NCI-H2196 (cell line): ENCODE measurements at regions not wholly inside any gene's neighbourhood (a gene's known extent, or its start where the extent isn't known, plus 50 kb on each side); places are given as distances from the start of the nearest gene placed in this dataset.
"Not testable (repeated sequence)": the region's sequence is repeated elsewhere in the genome, so short reads cannot be mapped to it uniquely, and the experiment has no call there.

Experiments used
- DNase-seq: peaks from one replicate; lab custom pipeline; 2025; ENCODE audit not compliant: unreplicated experiment; lab: John Stamatoyannopoulos, UW

DNA sequence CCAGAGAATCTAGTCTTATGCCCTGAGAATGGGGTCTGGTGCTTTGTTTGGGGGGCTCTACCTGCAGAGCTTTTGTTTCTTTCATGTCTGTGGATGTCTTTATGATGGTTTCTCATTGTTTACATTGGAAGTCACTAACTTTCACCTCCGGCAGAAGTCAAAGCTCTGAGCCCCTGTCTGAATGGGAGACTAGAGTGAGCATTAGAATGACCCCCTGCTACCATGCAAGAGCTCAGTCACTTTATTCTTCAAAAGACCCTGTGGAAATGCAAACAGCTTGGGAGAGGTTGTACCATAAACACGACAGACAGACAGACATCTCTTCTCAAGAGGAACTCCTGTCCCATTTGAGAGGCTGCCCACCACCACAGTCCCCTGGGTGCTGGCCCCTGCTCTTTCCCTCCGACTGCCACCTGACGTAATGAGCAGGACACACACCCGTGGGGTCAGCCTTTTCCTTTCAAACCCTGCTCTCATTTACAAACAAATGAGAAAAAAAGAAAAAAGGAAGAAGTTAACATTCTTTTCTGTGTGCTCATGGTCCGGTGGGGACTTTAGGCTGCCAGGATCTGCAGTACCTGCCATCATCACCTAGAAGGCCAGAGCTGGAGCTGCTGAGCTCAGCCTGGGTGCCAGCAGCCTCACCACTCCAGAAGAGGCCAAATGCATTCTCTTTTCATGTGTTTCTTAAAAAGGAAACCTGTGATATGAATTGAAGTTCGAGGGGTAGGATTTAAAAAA lies 91.6 kb downstream of the FZD1 start:
- no peak for DNase-seq

- no peak for DNase-seq
Measured at GRCh38 chr7:91356915-91357314, 92.7 kb downstream of the FZD1 start.

DNA sequence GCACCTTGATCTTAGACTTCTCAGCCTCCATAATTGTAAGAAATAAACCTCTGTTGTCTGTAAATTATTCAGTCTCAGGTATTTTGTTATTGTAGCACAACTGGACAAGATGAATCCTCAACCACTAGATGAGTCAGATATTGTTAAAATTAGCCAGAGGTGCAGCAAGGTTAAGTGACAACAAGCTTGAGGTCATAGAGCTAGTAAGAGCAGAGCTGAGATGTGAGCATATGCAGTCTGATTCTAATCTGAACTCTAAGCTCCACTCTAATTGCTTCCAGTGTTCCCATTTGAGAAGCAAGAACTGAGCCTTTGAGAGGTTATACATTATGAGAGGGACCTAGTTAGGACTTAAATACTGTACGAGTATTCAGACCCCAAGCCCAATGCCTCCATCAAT lies 93.1 kb downstream of the FZD1 start:
- DNase-seq, result no peak

DNA sequence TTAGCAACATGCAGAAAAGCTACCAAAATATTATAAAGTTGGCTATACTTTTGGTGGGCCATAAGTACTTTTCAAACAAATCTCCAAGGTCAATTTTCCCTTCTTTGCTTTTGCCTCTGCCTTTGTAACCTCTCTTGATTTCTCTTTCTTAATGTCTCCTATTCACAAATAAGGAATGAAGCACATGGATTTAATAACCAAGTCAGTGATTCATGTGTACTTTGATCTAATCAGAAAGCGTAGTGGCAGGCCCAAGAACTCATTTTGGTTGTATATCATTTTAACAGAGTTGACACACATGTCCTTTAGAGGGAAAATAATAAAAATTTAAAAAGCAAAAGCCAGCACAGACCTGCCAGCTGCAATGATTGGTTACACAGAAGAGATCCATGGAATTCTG lies 93.7 kb downstream of the FZD1 start:
- no peak for DNase-seq

GRCh38 chr7:91358303-91358702 lies 94.1 kb downstream of the FZD1 start:
- DNase-seq, result no peak

DNA sequence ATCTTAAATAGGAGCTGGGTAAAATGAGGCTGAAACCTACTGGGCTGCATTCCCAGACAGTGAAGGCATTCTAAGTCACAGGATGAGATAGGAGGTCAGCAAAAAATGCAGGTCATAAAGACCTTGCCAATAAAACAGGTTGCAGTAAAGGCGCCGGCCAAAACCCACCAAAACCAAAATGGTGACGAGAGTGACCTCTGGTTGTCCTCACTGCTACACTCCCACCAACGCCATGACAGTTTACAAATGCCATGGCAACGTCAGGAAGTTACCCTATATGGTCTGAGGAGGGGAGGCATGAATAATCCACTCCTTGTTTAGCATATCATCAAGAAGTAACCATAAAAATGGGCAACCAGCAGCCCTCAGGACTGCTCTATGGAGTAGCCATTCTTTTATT lies 100.9 kb downstream of the FZD1 start:
- DNase-seq, result not testable (repeated sequence)

GRCh38 chr7:91366091-91366490 lies 101.9 kb downstream of the FZD1 start:
- DNase-seq, result no peak

- DNase-seq, result no peak
Measured at GRCh38 chr7:91367812-91368578, 103.8 kb downstream of the FZD1 start.

- no peak for DNase-seq
Measured at GRCh38 chr7:91372323-91372722, 108.1 kb downstream of the FZD1 start.

- no peak for DNase-seq
Measured at GRCh38 chr7:91373111-91373800, 109.0 kb downstream of the FZD1 start.

DNA sequence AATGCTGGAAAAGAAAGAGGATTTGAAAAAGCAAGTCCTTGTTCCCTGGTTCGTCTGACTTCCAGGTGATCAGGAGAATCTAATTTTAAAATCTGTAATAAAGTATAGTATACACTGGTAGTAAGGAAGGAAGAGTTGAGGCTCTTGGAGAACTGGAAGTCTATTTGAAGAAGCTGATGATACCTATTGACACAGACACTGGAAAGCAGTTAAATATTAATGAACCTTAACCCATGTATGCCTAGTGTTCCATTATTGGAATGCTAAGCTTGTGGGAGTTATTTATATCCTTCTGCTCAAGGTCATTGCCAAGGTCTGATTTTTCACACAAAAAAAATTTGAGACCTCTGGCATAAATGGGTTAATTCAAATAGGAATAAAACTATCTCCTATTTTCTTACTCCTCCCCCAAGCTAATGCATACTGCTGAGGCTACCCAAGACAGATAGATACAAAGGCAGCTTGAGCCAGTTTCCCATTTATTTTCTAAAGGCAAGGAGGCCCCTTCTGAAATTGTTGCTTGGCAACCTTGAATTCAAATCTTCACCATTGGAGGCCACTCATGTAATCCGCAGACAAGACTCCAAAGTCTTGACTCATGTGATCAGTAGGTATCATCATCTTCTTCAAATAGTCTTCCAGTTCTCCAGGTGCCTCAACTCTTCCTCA lies 110.2 kb downstream of the FZD1 start:
- DNase-seq, result no peak

DNA sequence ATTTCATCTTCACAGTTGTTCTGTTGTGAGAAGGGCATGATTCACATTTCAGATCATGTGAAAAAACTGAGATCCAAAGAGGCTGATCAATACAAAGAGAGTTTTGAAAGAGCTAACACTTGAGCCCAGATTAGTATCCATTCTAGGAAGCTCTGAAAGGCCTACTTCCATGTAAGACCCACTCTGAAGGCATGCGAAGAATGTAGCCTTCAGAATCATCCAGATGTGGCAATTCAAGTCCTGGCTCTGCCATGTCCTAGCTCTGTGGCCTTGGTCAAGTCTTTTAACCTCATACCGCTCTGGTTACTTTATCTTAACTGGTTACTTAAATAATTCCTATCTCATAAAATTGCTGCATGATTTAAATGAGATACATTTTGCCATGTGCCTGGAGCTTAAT lies 111.1 kb downstream of the FZD1 start:
- no peak for DNase-seq

DNA sequence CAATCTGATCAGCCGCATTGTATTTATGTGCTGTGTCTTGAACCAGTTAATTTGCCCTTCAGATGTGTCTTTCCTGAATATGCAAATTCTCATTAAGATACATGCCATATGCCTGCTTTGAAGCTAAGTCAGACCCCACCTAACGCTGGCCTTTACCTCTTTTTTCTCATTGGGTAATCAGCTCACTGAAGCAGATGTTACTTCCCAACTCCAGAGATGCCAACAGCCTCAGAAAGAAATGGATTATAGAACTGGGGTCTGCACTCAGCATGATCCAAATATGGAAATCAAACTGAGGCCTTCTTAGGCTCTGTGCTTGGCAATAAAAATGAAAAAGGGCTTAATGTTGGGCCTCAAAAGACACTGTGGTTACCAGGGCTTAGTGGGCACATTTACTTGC lies 113.9 kb downstream of the FZD1 start:
- DNase-seq, result no peak

- DNase-seq, result no peak
Measured at GRCh38 chr7:91379236-91379635, 115.0 kb downstream of the FZD1 start.

GRCh38 chr7:91379991-91380390 lies 115.8 kb downstream of the FZD1 start:
- DNase-seq, result no peak

GRCh38 chr7:91383053-91383904 lies 119.0 kb downstream of the FZD1 start:
- no peak for DNase-seq

- no peak for DNase-seq
Measured at GRCh38 chr7:91383905-91384274, 119.7 kb downstream of the FZD1 start.

DNA sequence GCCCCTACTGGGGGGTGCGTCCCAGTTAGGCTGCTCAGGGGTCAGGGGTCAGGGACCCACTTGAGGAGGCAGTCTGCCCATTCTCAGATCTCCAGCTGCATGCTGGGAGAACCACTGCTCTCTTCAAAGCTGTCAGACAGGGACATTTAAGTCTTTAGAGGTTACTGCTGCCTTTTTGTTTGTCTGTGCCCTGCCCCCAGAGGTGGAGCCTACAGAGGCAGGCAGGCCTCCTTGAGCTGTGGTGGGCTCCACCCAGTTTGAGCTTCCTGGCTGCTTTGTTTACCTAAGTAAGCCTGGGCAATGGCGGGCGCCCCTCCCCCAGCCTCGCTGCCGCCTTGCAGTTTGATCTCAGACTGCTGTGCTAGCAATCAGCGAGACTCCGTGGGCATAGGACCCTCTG lies 130.5 kb downstream of the FZD1 start:
- DNase-seq, result not testable (repeated sequence)

GRCh38 chr7:91395313-91395712 lies 131.1 kb downstream of the FZD1 start:
- DNase-seq, result not testable (repeated sequence)

DNA sequence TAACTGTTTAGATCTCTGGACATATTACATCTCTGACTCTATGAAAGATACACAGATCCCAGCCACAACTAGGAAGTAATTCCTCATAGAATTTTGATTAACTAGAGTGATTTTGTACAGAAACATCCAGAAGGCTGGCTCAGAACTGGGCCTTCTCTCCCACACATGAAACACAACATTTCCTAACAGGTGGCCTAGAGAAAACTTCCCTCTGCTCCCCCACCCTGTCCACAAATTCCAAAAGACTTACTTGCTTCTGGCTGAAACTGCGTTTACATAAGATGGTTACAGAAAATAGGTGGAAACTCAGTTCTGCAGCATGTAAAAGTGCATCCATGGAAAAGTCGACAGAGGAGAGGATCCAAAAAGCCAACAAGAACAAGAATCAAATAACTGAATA lies 132.9 kb downstream of the FZD1 start:
- no peak for DNase-seq

DNA sequence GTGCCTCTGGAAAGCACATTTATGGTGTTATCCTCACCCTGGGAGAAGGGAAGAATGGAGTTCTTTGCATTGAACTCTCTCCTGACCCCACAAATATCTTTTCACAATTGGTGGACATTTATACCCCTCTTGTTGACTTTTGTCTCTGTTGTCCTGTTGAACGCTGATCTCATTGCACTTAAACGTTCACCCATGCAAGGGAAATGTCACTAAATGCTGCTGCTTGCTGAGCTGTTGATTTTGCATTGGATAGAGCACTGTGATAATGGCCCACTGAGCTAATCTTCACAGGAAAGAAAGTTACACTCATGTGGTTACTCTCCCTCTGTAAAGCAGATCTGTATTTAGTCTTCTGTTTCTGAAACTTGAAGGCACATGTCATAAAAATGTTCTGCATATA lies 133.4 kb downstream of the FZD1 start:
- DNase-seq, result no peak
